H9 (cell line): ENCODE measurements at regions not wholly inside any gene's neighbourhood (a gene's known extent, or its start where the extent isn't known, plus 50 kb on each side); places are given as distances from the start of the nearest gene placed in this dataset.

Experiments
- DNase-seq: peaks from one replicate; pipeline ENCODE4 v3.0.0-alpha.2; 2017
- H2AFZ ChIP-seq: one replicate; pipeline ENCODE4 v1.6.1; 2013; ENCODE audit warnings: mild to moderate bottlenecking, low read length, control low read depth, moderate library complexity
- H2AK5ac ChIP-seq: 2 replicates; pipeline ENCODE4 v1.6.1; 2013; ENCODE audit warnings: low read length, control low read depth, mixed read lengths; ENCODE audit not compliant: insufficient read length
- H2BK120ac ChIP-seq: one replicate; pipeline ENCODE4 v1.6.1; 2013; ENCODE audit warnings: low read depth, mild to moderate bottlenecking, low read length, control low read depth, inconsistent platforms; ENCODE audit not compliant: poor library complexity, severe bottlenecking
- H2BK12ac ChIP-seq: 2 replicates; pipeline ENCODE4 v1.6.1; 2013; ENCODE audit warnings: low read length, control low read depth, mixed read lengths, low read depth; ENCODE audit not compliant: insufficient read length
- H2BK15ac ChIP-seq: 2 replicates; pipeline ENCODE4 v1.6.1; 2013; ENCODE audit warnings: low read depth, low read length, control low read depth
- H2BK20ac ChIP-seq: one replicate; pipeline ENCODE4 v1.6.1; 2013; ENCODE audit warnings: low read depth, mild to moderate bottlenecking, low read length, control low read depth, inconsistent platforms; ENCODE audit not compliant: poor library complexity, severe bottlenecking
- H2BK5ac ChIP-seq: 2 replicates; pipeline ENCODE4 v1.6.1; 2013; ENCODE audit warnings: low read length, control low read depth, mixed read lengths; ENCODE audit not compliant: insufficient read length
- H3K14ac ChIP-seq: 2 replicates; pipeline ENCODE4 v1.6.1; 2013; ENCODE audit warnings: low read length, control low read depth; ENCODE audit not compliant: insufficient read depth
- H3K18ac ChIP-seq: 2 replicates; pipeline ENCODE4 v1.6.1; 2013; ENCODE audit warnings: low read depth, mild to moderate bottlenecking, mixed read lengths, low read length, control low read depth; ENCODE audit not compliant: insufficient read length
- H3K23ac ChIP-seq: 2 replicates; pipeline ENCODE4 v1.6.1; 2013; ENCODE audit warnings: low read length, control low read depth, mixed read lengths, low read depth; ENCODE audit not compliant: insufficient read length
- H3K23me2 ChIP-seq: 2 replicates; pipeline ENCODE4 v1.6.1; 2013; ENCODE audit warnings: low read depth, mild to moderate bottlenecking, mixed read lengths, low read length, control low read depth; ENCODE audit not compliant: insufficient read length, poor library complexity, severe bottlenecking
- H3K27ac ChIP-seq: 2 replicates; pipeline ENCODE4 v1.5.1; 2013; ENCODE audit warnings: low read length, control low read depth, mixed read lengths, low read depth; ENCODE audit not compliant: insufficient read length
- H3K27me3 ChIP-seq: 2 replicates; pipeline ENCODE4 v1.6.1; 2013; ENCODE audit warnings: low read length, control low read depth, inconsistent platforms; ENCODE audit not compliant: insufficient read depth
- H3K4ac ChIP-seq: 2 replicates; pipeline ENCODE4 v1.6.1; 2013; ENCODE audit warnings: low read depth, mild to moderate bottlenecking, control low read depth, inconsistent platforms, low read length, moderate library complexity
- H3K4me1 ChIP-seq: 2 replicates; pipeline ENCODE4 v1.6.1; 2013; ENCODE audit warnings: low read length, control low read depth, inconsistent platforms; ENCODE audit not compliant: insufficient read depth
- H3K4me2 ChIP-seq: 2 replicates; pipeline ENCODE4 v1.6.1; 2013; ENCODE audit warnings: low read length, control low read depth, mixed read lengths; ENCODE audit not compliant: insufficient read length, insufficient read depth
- H3K56ac ChIP-seq: 2 replicates; pipeline ENCODE4 v1.6.1; 2013; ENCODE audit warnings: low read depth, mild to moderate bottlenecking, mixed read lengths, low read length, control low read depth; ENCODE audit not compliant: insufficient read length
- H3K79me1 ChIP-seq: 2 replicates; pipeline ENCODE4 v1.6.1; 2013; ENCODE audit warnings: low read depth, mild to moderate bottlenecking, moderate library complexity, low read length, control low read depth, inconsistent platforms; ENCODE audit not compliant: insufficient read depth, poor library complexity, severe bottlenecking
- H3K79me2 ChIP-seq: 2 replicates; pipeline ENCODE4 v1.6.1; 2013; ENCODE audit warnings: low read length, control low read depth, inconsistent platforms; ENCODE audit not compliant: insufficient read depth
- H3K9ac ChIP-seq: 2 replicates; pipeline ENCODE4 v1.6.1; 2013; ENCODE audit warnings: low read length, control low read depth, mixed read lengths; ENCODE audit not compliant: insufficient read length; ENCODE audit errors: extremely low read depth
- H3K9me3 ChIP-seq: one replicate; pipeline ENCODE4 v1.6.1; 2013; ENCODE audit warnings: low read depth, low read length, inconsistent platforms; ENCODE audit not compliant: control insufficient read depth
- H3T11ph ChIP-seq: one replicate; pipeline ENCODE4 v1.6.1; 2013; ENCODE audit warnings: mild to moderate bottlenecking, low read length, control low read depth, inconsistent platforms
- H4K20me1 ChIP-seq: one replicate; pipeline ENCODE4 v1.6.1; 2013; ENCODE audit not compliant: control insufficient read depth, insufficient read length, insufficient read depth
- H4K5ac ChIP-seq: 2 replicates; pipeline ENCODE4 v1.6.1; 2013; ENCODE audit warnings: low read depth, mild to moderate bottlenecking, mixed read lengths, low read length, control low read depth; ENCODE audit not compliant: insufficient read length
- H4K8ac ChIP-seq: replicated peaks from 2 replicates; pipeline ENCODE4 v1.6.1; 2013; ENCODE audit warnings: low read length, control low read depth, mixed read lengths, low read depth; ENCODE audit not compliant: insufficient read length
- H4K91ac ChIP-seq: 2 replicates; pipeline ENCODE4 v1.6.1; 2013; ENCODE audit warnings: low read depth, mild to moderate bottlenecking, moderate library complexity, mixed read lengths, low read length, control low read depth; ENCODE audit not compliant: insufficient read length
- H3K27ac Mint-ChIP-seq, 3 experiments: 2 replicates in 2 of 3; 3 replicates in 1 of 3; pipeline ENCODE4 v1.8.0; 2020 to 2021; ENCODE audit warnings: mixed read lengths in 3 of 3, mild to moderate bottlenecking in 1 of 3, moderate library complexity in 1 of 3
- H3K27me3 Mint-ChIP-seq: 2 replicates; pipeline ENCODE4 v1.8.0; 2021; ENCODE audit warnings: low read depth, mild to moderate bottlenecking, moderate library complexity, mixed read lengths
- H3K36me3 Mint-ChIP-seq, 3 experiments: 2 replicates in 2 of 3; 3 replicates in 1 of 3; pipeline ENCODE4 v1.8.0; 2020 to 2021; ENCODE audit warnings: low read depth in 3 of 3, mixed read lengths in 3 of 3; ENCODE audit not compliant: insufficient read depth in 1 of 3
- H3K4me1 Mint-ChIP-seq, 2 experiments: 2 replicates each; pipeline ENCODE4 v1.8.0; 2020; ENCODE audit warnings: mixed read lengths in 2 of 2
- H3K4me3 Mint-ChIP-seq, 2 experiments: 2 replicates in 1 of 2; 3 replicates in 1 of 2; pipeline ENCODE4 v1.8.0; 2020 to 2021; ENCODE audit warnings: mild to moderate bottlenecking in 2 of 2, mixed read lengths in 2 of 2, moderate library complexity in 1 of 2
- H3K9me3 Mint-ChIP-seq, 2 experiments: 2 replicates in 1 of 2; 3 replicates in 1 of 2; pipeline ENCODE4 v1.8.0; 2020; ENCODE audit warnings: mild to moderate bottlenecking in 2 of 2, mixed read lengths in 2 of 2, moderate library complexity in 1 of 2
- TF ChIP-seq, protein P1 (sequence below): fragments of 200-600 bp; sonication (generic); conservative IDR thresholded peaks from 3 replicates; pipeline ENCODE4 v1.8.0; 2021; ENCODE audit warnings: antibody characterized with exemption, mild to moderate bottlenecking

DNA sequence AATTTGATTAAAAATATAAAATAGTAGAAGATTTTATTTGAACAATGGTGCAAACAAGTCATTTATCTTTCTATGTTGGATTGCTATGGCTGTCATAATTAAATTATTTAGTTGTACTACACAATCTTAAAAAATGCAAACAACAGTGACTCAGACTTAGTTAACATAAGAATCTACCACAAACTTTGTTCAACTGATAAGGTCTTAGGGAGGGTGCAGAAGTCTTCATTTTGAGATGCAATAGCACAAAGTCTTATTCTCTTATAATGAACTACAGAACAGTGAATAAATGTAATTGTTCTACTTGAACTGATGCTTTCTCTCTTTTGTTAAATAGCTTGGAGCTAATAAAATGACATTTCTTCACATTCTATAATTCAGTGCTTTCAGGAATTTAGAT lies 482.8 kb upstream of the NAALADL2 start:
- no peak overlapping the region for H4K91ac ChIP-seq
- Mint-ChIP-seq H3K27ac (no peak overlapping the region), H3K9me3 (no peaks in the 10 kb centered on the region), H3K36me3 (no peaks in the 10 kb centered on the region), H3K27me3 (no peaks in the 10 kb centered on the region), H3K4me1 (no peaks in the 10 kb centered on the region), H3K4me3 (no peak overlapping the region)
- H2BK15ac ChIP-seq = no peak overlapping the region
- H2BK12ac ChIP-seq = no peak overlapping the region
- H3K4me2 ChIP-seq = no peak overlapping the region
- no peak overlapping the region for H4K5ac ChIP-seq
- H3K18ac ChIP-seq = no peak overlapping the region
- H2AFZ ChIP-seq = no peak overlapping the region
- no peak overlapping the region for H2AK5ac ChIP-seq
- no peak overlapping the region for H3K56ac ChIP-seq
- H3K4me1 ChIP-seq = no peaks in the 10 kb centered on the region; the same call in 1 of the 2 replicates
- H2BK120ac ChIP-seq = no peak overlapping the region
- no peaks in the 10 kb centered on the region for H4K20me1 ChIP-seq
- H3K4ac ChIP-seq = no peak overlapping the region
- no peak overlapping the region for H2BK20ac ChIP-seq
- TF ChIP-seq, protein P1, sequence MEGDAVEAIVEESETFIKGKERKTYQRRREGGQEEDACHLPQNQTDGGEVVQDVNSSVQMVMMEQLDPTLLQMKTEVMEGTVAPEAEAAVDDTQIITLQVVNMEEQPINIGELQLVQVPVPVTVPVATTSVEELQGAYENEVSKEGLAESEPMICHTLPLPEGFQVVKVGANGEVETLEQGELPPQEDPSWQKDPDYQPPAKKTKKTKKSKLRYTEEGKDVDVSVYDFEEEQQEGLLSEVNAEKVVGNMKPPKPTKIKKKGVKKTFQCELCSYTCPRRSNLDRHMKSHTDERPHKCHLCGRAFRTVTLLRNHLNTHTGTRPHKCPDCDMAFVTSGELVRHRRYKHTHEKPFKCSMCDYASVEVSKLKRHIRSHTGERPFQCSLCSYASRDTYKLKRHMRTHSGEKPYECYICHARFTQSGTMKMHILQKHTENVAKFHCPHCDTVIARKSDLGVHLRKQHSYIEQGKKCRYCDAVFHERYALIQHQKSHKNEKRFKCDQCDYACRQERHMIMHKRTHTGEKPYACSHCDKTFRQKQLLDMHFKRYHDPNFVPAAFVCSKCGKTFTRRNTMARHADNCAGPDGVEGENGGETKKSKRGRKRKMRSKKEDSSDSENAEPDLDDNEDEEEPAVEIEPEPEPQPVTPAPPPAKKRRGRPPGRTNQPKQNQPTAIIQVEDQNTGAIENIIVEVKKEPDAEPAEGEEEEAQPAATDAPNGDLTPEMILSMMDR = no peak
- H3K9ac ChIP-seq = no peak overlapping the region
- no peaks in the 10 kb centered on the region for H3K9me3 ChIP-seq
- no peak overlapping the region for H3T11ph ChIP-seq
- no peaks in the 10 kb centered on the region for H3K79me2 ChIP-seq
- DNase-seq = no peak
- no peaks in the 10 kb centered on the region for H3K23me2 ChIP-seq
- no peak overlapping the region for H3K14ac ChIP-seq
- no peak overlapping the region for H4K8ac ChIP-seq
- no peaks in the 10 kb centered on the region for H3K27me3 ChIP-seq
- H3K23ac ChIP-seq = no peak overlapping the region
- no peak overlapping the region for H3K27ac ChIP-seq
- H3K79me1 ChIP-seq = no peaks in the 10 kb centered on the region
- no peak overlapping the region for H2BK5ac ChIP-seq
